ENCODE measurements at regions not wholly inside any gene's neighbourhood (a gene's known extent, or its start where the extent isn't known, plus 50 kb on each side); places are given as distances from the start of the nearest gene placed in this dataset.

- Histone ChIP-seq H3K79me2 (replicated peaks; ENCODE audit: insufficient read depth) (no peaks in the 10 kb centered on the region), H3K27ac (ENCODE audit: low read depth) (no peak overlapping the region), H3K4me1 (ENCODE audit: insufficient read depth) (no peaks in the 10 kb centered on the region), H3K9me2 (ENCODE audit: insufficient read depth) (peaks cover 4% of the 10 kb centered on the region; the same call in 1 of the 2 replicates), H3K4me3 (no peak overlapping the region), H3K27me3 (ENCODE audit: insufficient read depth) (no peaks in the 10 kb centered on the region), H3K4me2 (no peak overlapping the region), H2AFZ (no peak overlapping the region), H3K36me3 (ENCODE audit: insufficient read depth) (no peaks in the 10 kb centered on the region), H3F3A (replicated peaks; ENCODE audit: low read depth) (no peaks in the 10 kb centered on the region), H4K20me1 (replicated peaks; ENCODE audit: insufficient read depth) (no peaks in the 10 kb centered on the region)
- no peak for DNase-seq (ENCODE audit: low spot score)
- Mint-ChIP-seq H3K27ac (no peak overlapping the region), H3K4me3 (no peak overlapping the region), H3K4me1 (peaks cover 3% of the 10 kb centered on the region; the same call in 1 of the 3 replicates), H3K9me3 (peaks cover 3% of the 10 kb centered on the region; the same call in 1 of the 3 replicates), H3K27me3 (ENCODE audit: insufficient read depth, low read depth, poor library complexity) (peaks cover 1% of the 10 kb centered on the region), H3K36me3 (ENCODE audit: low read depth) (no peaks in the 10 kb centered on the region)
- no peak for ATAC-seq
- no peak for TF ChIP-seq ZNF114 (CRISPR knock-in tag; IDR thresholded peaks at IDR 0.05)
- no peak for TF ChIP-seq EZH2phosphoT487 (IDR thresholded peaks at IDR 0.05; ENCODE audit: unreplicated experiment)
- no peak for TF ChIP-seq POLR2AphosphoS5 (IDR thresholded peaks at IDR 0.05; ENCODE audit: low read depth)
- no peak for TF ChIP-seq STAT1 (IDR thresholded peaks at IDR 0.05; ENCODE audit: unreplicated experiment)
Observed at GRCh38 chr19:30851646-30852045, 479.5 kb downstream of the ZNF536 start.

GRCh38 chr19:30848636-30849425 lies 476.6 kb downstream of the ZNF536 start:
- no peaks in the 10 kb centered on the region for H3K79me2 ChIP-seq (replicated peaks; ENCODE audit: insufficient read depth)
- H3K27ac ChIP-seq (ENCODE audit: low read depth): no peak overlapping the region
- H3K27me3 Mint-ChIP-seq (ENCODE audit: insufficient read depth, low read depth, poor library complexity): peaks cover 1% of the 10 kb centered on the region
- no peak overlapping the region for H3K4me3 Mint-ChIP-seq
- H3K4me2 ChIP-seq: no peak overlapping the region
- no peaks in the 10 kb centered on the region for H3K27me3 ChIP-seq (ENCODE audit: insufficient read depth)
- peaks cover 3% of the 10 kb centered on the region; the same call in 1 of the 3 replicates for H3K4me1 Mint-ChIP-seq
- H3K9me2 ChIP-seq (ENCODE audit: insufficient read depth): peaks cover 4% of the 10 kb centered on the region; the same call in 1 of the 2 replicates
- H3K4me1 ChIP-seq (ENCODE audit: insufficient read depth): no peaks in the 10 kb centered on the region
- no peaks in the 10 kb centered on the region for H3F3A ChIP-seq (replicated peaks; ENCODE audit: low read depth)
- H3K4me3 ChIP-seq: no peak overlapping the region
- ATAC-seq (no peak), DNase-seq (ENCODE audit: low spot score) (no peak)
- no peak overlapping the region for H2AFZ ChIP-seq
- H3K36me3 Mint-ChIP-seq (ENCODE audit: low read depth): no peaks in the 10 kb centered on the region
- H3K9me3 Mint-ChIP-seq: peaks cover 3% of the 10 kb centered on the region; the same call in 2 of the 3 replicates
- H3K36me3 ChIP-seq (ENCODE audit: insufficient read depth): no peaks in the 10 kb centered on the region
- no peak overlapping the region for H3K27ac Mint-ChIP-seq
- H4K20me1 ChIP-seq (replicated peaks; ENCODE audit: insufficient read depth): no peaks in the 10 kb centered on the region
- TF ChIP-seq ETS1 (IDR thresholded peaks at IDR 0.05) (no peak), EZH2phosphoT487 (IDR thresholded peaks at IDR 0.05; ENCODE audit: unreplicated experiment) (no peak), JUNB (IDR thresholded peaks at IDR 0.05; ENCODE audit: unreplicated experiment) (no peak), NANOG (IDR thresholded peaks at IDR 0.05; ENCODE audit: borderline replicate concordance) (no peak), STAT1 (IDR thresholded peaks at IDR 0.05; ENCODE audit: unreplicated experiment) (no peak), ZNF331 (CRISPR knock-in tag; IDR thresholded peaks at IDR 0.05; ENCODE audit: low read depth) (no peak), POLR2AphosphoS5 (IDR thresholded peaks at IDR 0.05; ENCODE audit: low read depth) (no peak), EZH2 (IDR thresholded peaks at IDR 0.05; ENCODE audit: low read depth, unreplicated experiment) (no peak), CREB1 (CRISPR knock-in tag; IDR thresholded peaks at IDR 0.05; ENCODE audit: low read depth) (no peak), CTCF (conservative IDR thresholded peaks at IDR 0.05; ENCODE audit: low read depth in 2 of 2) (no peak), REST (IDR thresholded peaks at IDR 0.05; ENCODE audit: unreplicated experiment) (no peak), ZNF114 (CRISPR knock-in tag; IDR thresholded peaks at IDR 0.05) (no peak)
